MM.1S (cell line): ENCODE measurements at regions not wholly inside any gene's neighbourhood (a gene's known extent, or its start where the extent isn't known, plus 50 kb on each side); places are given as distances from the start of the nearest gene placed in this dataset.

Experiments used
- DNase-seq: peaks from one replicate; pipeline ENCODE4 v3.0.0-alpha.2; 2015
- H2AFZ ChIP-seq: fragments of 300-600 bp; sonication (generic); 2 replicates; pipeline ENCODE4 v1.6.0; 2016; ENCODE audit warnings: antibody characterized with exemption, low read length
- H3F3A ChIP-seq: fragments of 300-600 bp; sonication (generic); 2 replicates; pipeline ENCODE4 v1.6.1; 2016; ENCODE audit warnings: mild to moderate bottlenecking, antibody characterized with exemption, low read length, moderate library complexity, mixed read lengths; ENCODE audit not compliant: insufficient read depth
- H3K27ac ChIP-seq: fragments of 300-600 bp; sonication (generic); 2 replicates; pipeline ENCODE4 v1.5.1; 2016; ENCODE audit warnings: mild to moderate bottlenecking, low read length
- H3K27me3 ChIP-seq: fragments of 300-600 bp; sonication (generic); replicated peaks from 2 replicates; pipeline ENCODE4 v1.6.0; 2016; ENCODE audit warnings: low read length; ENCODE audit not compliant: insufficient read depth
- H3K36me3 ChIP-seq: fragments of 300-600 bp; sonication (generic); replicated peaks from 2 replicates; pipeline ENCODE4 v1.6.1; 2016; ENCODE audit warnings: mild to moderate bottlenecking, low read length, mixed read lengths; ENCODE audit not compliant: insufficient read depth
- H3K4me1 ChIP-seq: fragments of 300-600 bp; sonication (generic); 2 replicates; pipeline ENCODE4 v1.6.1; 2016; ENCODE audit warnings: low read length, mixed read lengths
- H3K4me2 ChIP-seq: fragments of 300-600 bp; sonication (generic); 2 replicates; pipeline ENCODE4 v1.6.0; 2016; ENCODE audit warnings: low read depth, low read length
- H3K4me3 ChIP-seq: fragments of 300-600 bp; sonication (generic); 2 replicates; pipeline ENCODE4 v1.5.1; 2016; ENCODE audit warnings: low read length, mixed read lengths
- H3K79me2 ChIP-seq: fragments of 300-600 bp; sonication (generic); 2 replicates; pipeline ENCODE4 v1.6.1; 2016; ENCODE audit warnings: mixed run types, low read length, mixed read lengths
- H3K9ac ChIP-seq: fragments of 300-600 bp; sonication (generic); 2 replicates; pipeline ENCODE4 v1.6.1; 2016; ENCODE audit warnings: low read length, mixed read lengths
- H3K9me2 ChIP-seq: fragments of 300-600 bp; sonication (generic); replicated peaks from 2 replicates; pipeline ENCODE4 v1.6.1; 2016; ENCODE audit warnings: mild to moderate bottlenecking, low read length, mixed read lengths; ENCODE audit not compliant: insufficient read depth
- H3K9me3 ChIP-seq: fragments of 300-600 bp; sonication (generic); replicated peaks from 2 replicates; pipeline ENCODE4 v1.6.1; 2016; ENCODE audit warnings: mild to moderate bottlenecking, low read length, mixed read lengths; ENCODE audit not compliant: insufficient read depth
- H4K20me1 ChIP-seq: fragments of 300-600 bp; sonication (generic); 2 replicates; pipeline ENCODE4 v1.6.1; 2016; ENCODE audit warnings: mild to moderate bottlenecking, low read length, moderate library complexity, mixed read lengths; ENCODE audit not compliant: insufficient read depth
- CTCF ChIP-seq: fragments of 300-600 bp; sonication (generic); IDR thresholded peaks from 2 replicates; pipeline ENCODE4 v1.5.1; 2016; ENCODE audit warnings: antibody characterized with exemption, low read length, mixed read lengths
- EZH2 ChIP-seq: fragments of 300-600 bp; sonication (generic); optimal IDR thresholded peaks from 2 replicates; pipeline ENCODE3; 2017; ENCODE audit warnings: low read depth, mild to moderate bottlenecking, antibody characterized with exemption, low read length, mixed read lengths
- EZH2phosphoT487 ChIP-seq: fragments of 300-600 bp; sonication (generic); IDR thresholded peaks from 2 replicates; pipeline ENCODE4 v1.6.1; 2018; ENCODE audit warnings: antibody characterized with exemption, low read length

- Histone ChIP-seq H2AFZ (no peak overlapping the region), H3K4me3 (no peak overlapping the region)
- DNase-seq: no peak
These were observed 127.2 kb upstream of the SLC5A12 start for GRCh38 chr11:26849036-26849435.

GRCh38 chr11:26851291-26851690, 129.4 kb upstream of the SLC5A12 start:
- no peak overlapping the region for H3K4me3 ChIP-seq
- H3K4me1 ChIP-seq: no peaks in the 10 kb centered on the region
- no peak for DNase-seq
- no peaks in the 10 kb centered on the region for H3K27me3 ChIP-seq
- H2AFZ ChIP-seq: no peak overlapping the region
- H3K9me2 ChIP-seq: no peaks in the 10 kb centered on the region
- H3K27ac ChIP-seq: no peak overlapping the region
- no peaks in the 10 kb centered on the region for H4K20me1 ChIP-seq
- no peaks in the 10 kb centered on the region for H3K36me3 ChIP-seq
- H3F3A ChIP-seq: no peaks in the 10 kb centered on the region
- TF ChIP-seq EZH2phosphoT487: no peak
- no peak for TF ChIP-seq CTCF
- no peak for TF ChIP-seq EZH2
- no peak overlapping the region for H3K4me2 ChIP-seq
- H3K79me2 ChIP-seq: no peaks in the 10 kb centered on the region
- no peak overlapping the region for H3K9ac ChIP-seq
- H3K9me3 ChIP-seq: no peaks in the 10 kb centered on the region

More at GRCh38 chr11:26849036-26849435, 127.2 kb upstream of the SLC5A12 start:
- H3K9me2 ChIP-seq: no peaks in the 10 kb centered on the region
- H3K4me2 ChIP-seq: no peak overlapping the region
- H3K4me1 ChIP-seq: no peaks in the 10 kb centered on the region
- H3K9me3 ChIP-seq: no peaks in the 10 kb centered on the region
- H3K79me2 ChIP-seq: no peaks in the 10 kb centered on the region
- H3K27me3 ChIP-seq: no peaks in the 10 kb centered on the region
- no peak overlapping the region for H3K9ac ChIP-seq
- no peaks in the 10 kb centered on the region for H3F3A ChIP-seq
- H3K36me3 ChIP-seq: no peaks in the 10 kb centered on the region
- H4K20me1 ChIP-seq: no peaks in the 10 kb centered on the region
- no peak overlapping the region for H3K27ac ChIP-seq
- no peak for TF ChIP-seq EZH2phosphoT487
- no peak for TF ChIP-seq CTCF
- TF ChIP-seq EZH2: no peak

- Histone ChIP-seq H3K9me3 (no peaks in the 10 kb centered on the region), H3K4me2 (no peak overlapping the region), H4K20me1 (no peaks in the 10 kb centered on the region), H3K27me3 (no peaks in the 10 kb centered on the region), H3K4me3 (no peak overlapping the region), H3K9ac (no peak overlapping the region), H3K79me2 (no peaks in the 10 kb centered on the region), H3K36me3 (no peaks in the 10 kb centered on the region), H3K4me1 (no peaks in the 10 kb centered on the region), H3K27ac (no peak overlapping the region), H3K9me2 (no peaks in the 10 kb centered on the region), H2AFZ (no peak overlapping the region), H3F3A (no peaks in the 10 kb centered on the region)
- no peak for DNase-seq
- TF ChIP-seq EZH2 (no peak), CTCF (no peak), EZH2phosphoT487 (no peak)
These were observed 129.8 kb upstream of the SLC5A12 start for GRCh38 chr11:26851696-26852095.
